Fibroblast of lung (primary cell): ENCODE measurements at regions not wholly inside any gene's neighbourhood (a gene's known extent, or its start where the extent isn't known, plus 50 kb on each side); places are given as distances from the start of the nearest gene placed in this dataset.

Experiments
- DNase-seq, 2 donors: peaks; one replicate each; pipeline versions ENCODE4 v3.0.0 to v3.0.0-alpha.2; 2010; ENCODE audit warnings: low read depth in 2 of 2
- H2AFZ ChIP-seq: 2 replicates; pipeline ENCODE4 v1.5.1; 2012; ENCODE audit warnings: low read length, control low read depth, inconsistent platforms
- H3K27ac ChIP-seq: 2 replicates; pipeline ENCODE4 v1.5.1; 2011; ENCODE audit warnings: low read length, control low read depth; ENCODE audit not compliant: insufficient read depth
- H3K27me3 ChIP-seq: 2 replicates; pipeline ENCODE4 v1.5.1; 2011; ENCODE audit warnings: mild to moderate bottlenecking, low read length; ENCODE audit not compliant: control insufficient read depth, insufficient read depth
- H3K36me3 ChIP-seq: 2 replicates; pipeline ENCODE4 v1.5.1; 2011; ENCODE audit warnings: low read length; ENCODE audit not compliant: control insufficient read depth, insufficient read depth
- H3K4me1 ChIP-seq: 2 replicates; pipeline ENCODE4 v1.5.1; 2011; ENCODE audit warnings: low read length; ENCODE audit not compliant: control insufficient read depth, insufficient read depth; ENCODE audit errors: extremely low read depth
- H3K4me2 ChIP-seq: 2 replicates; pipeline ENCODE4 v1.5.1; 2011; ENCODE audit warnings: low read length, control low read depth; ENCODE audit not compliant: insufficient read depth; ENCODE audit errors: extremely low read depth
- H3K4me3 ChIP-seq, 4 experiments: fragments of 200-600 bp in 1 of 4; sonication (generic) in 1 of 4; replicated peaks in 1 of 4; 2 replicates each; pipeline ENCODE4 v1.5.1; 2011 to 2016; ENCODE audit warnings: low read length in 4 of 4, low read depth in 3 of 4, mild to moderate bottlenecking in 3 of 4, control low read depth in 2 of 4, inconsistent platforms in 1 of 4, mixed read lengths in 1 of 4; ENCODE audit not compliant: insufficient read depth in 1 of 4; ENCODE audit errors: control extremely low read depth in 1 of 4
- H3K79me2 ChIP-seq: 2 replicates; pipeline ENCODE4 v1.5.1; 2012; ENCODE audit warnings: mild to moderate bottlenecking, low read length, inconsistent platforms; ENCODE audit not compliant: control insufficient read depth, insufficient read depth
- H3K9ac ChIP-seq: 2 replicates; pipeline ENCODE4 v1.5.1; 2011; ENCODE audit warnings: mild to moderate bottlenecking, low read length, control low read depth; ENCODE audit not compliant: insufficient read depth
- H3K9me3 ChIP-seq: 2 replicates; pipeline ENCODE4 v1.5.1; 2012; ENCODE audit warnings: low read depth, low read length; ENCODE audit not compliant: control insufficient read depth, insufficient read depth
- H4K20me1 ChIP-seq: 2 replicates; pipeline ENCODE4 v1.5.1; 2011; ENCODE audit warnings: low read length; ENCODE audit not compliant: control insufficient read depth, insufficient read depth; ENCODE audit errors: extremely low read depth
- CTCF ChIP-seq, 2 donors: IDR thresholded peaks in 1 of 2; conservative IDR thresholded peaks in 1 of 2; 1 replicate in 1 of 2; 2 replicates in 1 of 2; pipeline ENCODE4 v1.5.1; 2011 to 2012; ENCODE audit warnings: low read length in 2 of 2, control low read depth in 1 of 2, inconsistent platforms in 1 of 2, low read depth in 1 of 2, mild to moderate bottlenecking in 1 of 2
- EZH2 ChIP-seq: IDR thresholded peaks from 2 replicates; pipeline ENCODE4 v1.5.1; 2012; ENCODE audit warnings: low read length, control low read depth, mild to moderate bottlenecking; ENCODE audit errors: missing control alignments

GRCh38 chr11:121936370-121936769 is 179.6 kb downstream of the BLID start:
- Histone ChIP-seq H3K4me3 (no peak overlapping the region), H3K9me3 (no peaks in the 10 kb centered on the region), H3K4me2 (peak overlapping the region; percentile 41), H3K36me3 (no peaks in the 10 kb centered on the region), H3K27me3 (no peaks in the 10 kb centered on the region), H3K9ac (no peak overlapping the region), H3K79me2 (no peaks in the 10 kb centered on the region), H2AFZ (no peak overlapping the region), H3K4me1 (peaks cover 10% of the 10 kb centered on the region), H3K27ac (peak overlapping the region; percentile 43), H4K20me1 (no peaks in the 10 kb centered on the region)
- peak in 1 of 2 donors; percentile 71 for DNase-seq
- TF ChIP-seq CTCF (conservative IDR thresholded peaks at IDR 0.05 in 1 of 2, IDR thresholded peaks at IDR 0.05 in 1 of 2; ENCODE audit: low read depth in 1 of 2, low read length in 2 of 2) (no peak), EZH2 (no peak)

GRCh38 chr11:121933694-121934093 is 182.3 kb downstream of the BLID start:
- H3K4me3 ChIP-seq: no peak overlapping the region
- peaks cover 15% of the 10 kb centered on the region for H3K4me1 ChIP-seq
- no peak overlapping the region for H3K9ac ChIP-seq
- no peaks in the 10 kb centered on the region for H4K20me1 ChIP-seq
- H3K27me3 ChIP-seq: no peaks in the 10 kb centered on the region
- DNase-seq: peak; percentile 6 to 84
- no peak overlapping the region for H2AFZ ChIP-seq
- H3K4me2 ChIP-seq: no peak overlapping the region
- no peaks in the 10 kb centered on the region for H3K36me3 ChIP-seq
- no peak overlapping the region for H3K27ac ChIP-seq
- TF ChIP-seq EZH2 (no peak), CTCF (conservative IDR thresholded peaks at IDR 0.05 in 1 of 2, IDR thresholded peaks at IDR 0.05 in 1 of 2; ENCODE audit: low read depth in 1 of 2, low read length in 2 of 2) (no peak)
- no peaks in the 10 kb centered on the region for H3K9me3 ChIP-seq
- no peaks in the 10 kb centered on the region for H3K79me2 ChIP-seq

- Histone ChIP-seq H3K36me3 (no peaks in the 10 kb centered on the region), H3K27me3 (no peaks in the 10 kb centered on the region), H3K4me1 (peaks cover 15% of the 10 kb centered on the region), H3K9me3 (no peaks in the 10 kb centered on the region), H4K20me1 (no peaks in the 10 kb centered on the region), H3K27ac (no peak overlapping the region), H2AFZ (no peak overlapping the region), H3K4me2 (no peak overlapping the region), H3K79me2 (no peaks in the 10 kb centered on the region), H3K9ac (no peak overlapping the region), H3K4me3 (no peak overlapping the region)
- no peak for DNase-seq
- no peak for TF ChIP-seq EZH2
- no peak for TF ChIP-seq CTCF (conservative IDR thresholded peaks at IDR 0.05 in 1 of 2, IDR thresholded peaks at IDR 0.05 in 1 of 2; ENCODE audit: low read depth in 1 of 2, low read length in 2 of 2)
These were observed 182.7 kb downstream of the BLID start for GRCh38 chr11:121933294-121933693.
